Stromal cell of bone marrow (primary cell): ENCODE measurements at regions not wholly inside any gene's neighbourhood (a gene's known extent, or its start where the extent isn't known, plus 50 kb on each side); places are given as distances from the start of the nearest gene placed in this dataset.
"Not testable (repeated sequence)": the region's sequence is repeated elsewhere in the genome, so short reads cannot be mapped to it uniquely, and the experiment has no call there.

Experiments
- DNase-seq: peaks from one replicate; pipeline ENCODE4 v3.0.0-alpha.2; 2012; ENCODE audit warnings: low read depth

- no peak for DNase-seq
Measured at GRCh38 chr3:4149296-4149695, 153.9 kb upstream of the SETMAR start.

- DNase-seq = no peak
Measured at GRCh38 chr3:4150816-4151215, 152.4 kb upstream of the SETMAR start.

- DNase-seq = no peak
Measured at GRCh38 chr3:4151859-4152258, 151.3 kb upstream of the SETMAR start.

GRCh38 chr3:4153771-4154170, 149.4 kb upstream of the SETMAR start:
- no peak for DNase-seq

- DNase-seq = no peak
Measured at GRCh38 chr3:4158329-4158728, 144.8 kb upstream of the SETMAR start.

GRCh38 chr3:4162096-4162495, 141.1 kb upstream of the SETMAR start:
- DNase-seq = no peak

GRCh38 chr3:4163011-4163410, 140.2 kb upstream of the SETMAR start:
- DNase-seq = no peak

- DNase-seq = no peak
Measured at GRCh38 chr3:4166540-4166939, 136.6 kb upstream of the SETMAR start.

GRCh38 chr3:4167230-4167629, 135.9 kb upstream of the SETMAR start:
- DNase-seq = not testable (repeated sequence)

- DNase-seq = no peak
Measured at GRCh38 chr3:4174791-4175190, 128.4 kb upstream of the SETMAR start.

GRCh38 chr3:4191971-4192370, 111.2 kb upstream of the SETMAR start:
- DNase-seq = no peak

- DNase-seq = no peak
Measured at GRCh38 chr3:4195006-4195405, 108.2 kb upstream of the SETMAR start.

- DNase-seq = no peak
Measured at GRCh38 chr3:4196506-4197147, 106.5 kb upstream of the SETMAR start.

GRCh38 chr3:4197670-4198069, 105.5 kb upstream of the SETMAR start:
- no peak for DNase-seq

GRCh38 chr3:4198491-4198890, 104.7 kb upstream of the SETMAR start:
- DNase-seq = no peak

GRCh38 chr3:4204776-4205175, 98.4 kb upstream of the SETMAR start:
- not testable (repeated sequence) for DNase-seq

GRCh38 chr3:4207672-4208071, 95.5 kb upstream of the SETMAR start:
- DNase-seq = no peak

- DNase-seq = no peak
Measured at GRCh38 chr3:4208556-4208955, 94.6 kb upstream of the SETMAR start.

- no peak for DNase-seq
Measured at GRCh38 chr3:4211610-4212009, 91.6 kb upstream of the SETMAR start.

GRCh38 chr3:4213420-4213819, 89.7 kb upstream of the SETMAR start:
- DNase-seq = not testable (repeated sequence)

- not testable (repeated sequence) for DNase-seq
Measured at GRCh38 chr3:4216974-4217373, 86.2 kb upstream of the SETMAR start.

GRCh38 chr3:4218456-4219226, 84.5 kb upstream of the SETMAR start:
- no peak for DNase-seq

GRCh38 chr3:4219227-4219568, 84.0 kb upstream of the SETMAR start:
- no peak for DNase-seq

GRCh38 chr3:4220065-4220464, 83.1 kb upstream of the SETMAR start:
- no peak for DNase-seq
